ENCODE measurements at regions not wholly inside any gene's neighbourhood (a gene's known extent, or its start where the extent isn't known, plus 50 kb on each side); places are given as distances from the start of the nearest gene placed in this dataset.

GRCh38 chr2:230593765-230594164 is 118.9 kb upstream of the CAB39 start:
- TF ChIP-seq, protein P1, sequence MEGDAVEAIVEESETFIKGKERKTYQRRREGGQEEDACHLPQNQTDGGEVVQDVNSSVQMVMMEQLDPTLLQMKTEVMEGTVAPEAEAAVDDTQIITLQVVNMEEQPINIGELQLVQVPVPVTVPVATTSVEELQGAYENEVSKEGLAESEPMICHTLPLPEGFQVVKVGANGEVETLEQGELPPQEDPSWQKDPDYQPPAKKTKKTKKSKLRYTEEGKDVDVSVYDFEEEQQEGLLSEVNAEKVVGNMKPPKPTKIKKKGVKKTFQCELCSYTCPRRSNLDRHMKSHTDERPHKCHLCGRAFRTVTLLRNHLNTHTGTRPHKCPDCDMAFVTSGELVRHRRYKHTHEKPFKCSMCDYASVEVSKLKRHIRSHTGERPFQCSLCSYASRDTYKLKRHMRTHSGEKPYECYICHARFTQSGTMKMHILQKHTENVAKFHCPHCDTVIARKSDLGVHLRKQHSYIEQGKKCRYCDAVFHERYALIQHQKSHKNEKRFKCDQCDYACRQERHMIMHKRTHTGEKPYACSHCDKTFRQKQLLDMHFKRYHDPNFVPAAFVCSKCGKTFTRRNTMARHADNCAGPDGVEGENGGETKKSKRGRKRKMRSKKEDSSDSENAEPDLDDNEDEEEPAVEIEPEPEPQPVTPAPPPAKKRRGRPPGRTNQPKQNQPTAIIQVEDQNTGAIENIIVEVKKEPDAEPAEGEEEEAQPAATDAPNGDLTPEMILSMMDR (conservative IDR thresholded peaks at IDR 0.05; ENCODE audit: low read length): no peak
- no peak for TF ChIP-seq EZH2phosphoT487 (IDR thresholded peaks at IDR 0.05; ENCODE audit: borderline replicate concordance, low read depth, low read length)
